ENCODE measurements at regions not wholly inside any gene's neighbourhood (a gene's known extent, or its start where the extent isn't known, plus 50 kb on each side); places are given as distances from the start of the nearest gene placed in this dataset.

GRCh38 chr10:44820094-44820493 is 91.0 kb upstream of the TMEM72 start:
- DNase-seq (ENCODE audit: low read depth), result no peak

- no peak for DNase-seq (ENCODE audit: low read depth)
These were observed 89.8 kb upstream of the TMEM72 start for GRCh38 chr10:44821290-44821689.

GRCh38 chr10:44822349-44822748 is 88.8 kb upstream of the TMEM72 start:
- DNase-seq (ENCODE audit: low read depth), result no peak

GRCh38 chr10:44822966-44823365 is 88.2 kb upstream of the TMEM72 start:
- DNase-seq (ENCODE audit: low read depth), result no peak

GRCh38 chr10:44824607-44825006 is 86.5 kb upstream of the TMEM72 start:
- no peak for DNase-seq (ENCODE audit: low read depth)

GRCh38 chr10:44827431-44828006 is 83.6 kb upstream of the TMEM72 start:
- no peak for DNase-seq (ENCODE audit: low read depth)

GRCh38 chr10:44828508-44829142 is 82.5 kb upstream of the TMEM72 start:
- DNase-seq (ENCODE audit: low read depth), result no peak

- DNase-seq (ENCODE audit: low read depth), result no peak
These were observed 81.7 kb upstream of the TMEM72 start for GRCh38 chr10:44829426-44829825.

- no peak for DNase-seq (ENCODE audit: low read depth)
These were observed 81.1 kb upstream of the TMEM72 start for GRCh38 chr10:44830022-44830421.

- no peak for DNase-seq (ENCODE audit: low read depth)
These were observed 79.6 kb upstream of the TMEM72 start for GRCh38 chr10:44831581-44831980.

GRCh38 chr10:44832595-44833390 is 78.3 kb upstream of the TMEM72 start:
- DNase-seq (ENCODE audit: low read depth), result no peak

- DNase-seq (ENCODE audit: low read depth), result no peak
These were observed 77.0 kb upstream of the TMEM72 start for GRCh38 chr10:44834131-44834530.

- DNase-seq (ENCODE audit: low read depth), result no peak
These were observed 75.8 kb upstream of the TMEM72 start for GRCh38 chr10:44835300-44835699.

GRCh38 chr10:44843484-44843883 is 67.7 kb upstream of the TMEM72 start:
- DNase-seq (ENCODE audit: low read depth), result no peak

GRCh38 chr10:44845361-44846175 is 65.6 kb upstream of the TMEM72 start:
- no peak for DNase-seq (ENCODE audit: low read depth)

- no peak for DNase-seq (ENCODE audit: low read depth)
These were observed 64.0 kb upstream of the TMEM72 start for GRCh38 chr10:44847110-44847509.

GRCh38 chr10:44848211-44848610 is 62.9 kb upstream of the TMEM72 start:
- no peak for DNase-seq (ENCODE audit: low read depth)

- DNase-seq (ENCODE audit: low read depth), result no peak
These were observed 61.2 kb upstream of the TMEM72 start for GRCh38 chr10:44849936-44850335.

- DNase-seq (ENCODE audit: low read depth), result no peak
These were observed 60.7 kb upstream of the TMEM72 start for GRCh38 chr10:44850356-44850934.

- DNase-seq (ENCODE audit: low read depth), result no peak
These were observed 59.7 kb upstream of the TMEM72 start for GRCh38 chr10:44851413-44851812.

- no peak for DNase-seq (ENCODE audit: low read depth)
These were observed 59.3 kb upstream of the TMEM72 start for GRCh38 chr10:44851881-44852280.

- DNase-seq (ENCODE audit: low read depth), result no peak
These were observed 57.9 kb upstream of the TMEM72 start for GRCh38 chr10:44853148-44853734.
